Endothelial cell of umbilical vein (primary cell): ENCODE measurements at regions not wholly inside any gene's neighbourhood (a gene's known extent, or its start where the extent isn't known, plus 50 kb on each side); places are given as distances from the start of the nearest gene placed in this dataset.

Experiments used
- BruUV-seq: library from RNA; stranded (reverse); fragments of 400-500 nt; replicated peaks from 2 replicates; lab custom pipeline; 2021; lab: Mats Ljungman, UMichigan
- CTCF ChIA-PET: fragments of 300-600, 350-600 bp; sonication (Branson Sonifier 250); formaldehyde crosslinking; loops from one replicate; lab custom pipeline; 2021; ENCODE audit warnings: antibody characterized with exemption, inconsistent platforms; lab: Charles Lee
- POLR2A ChIA-PET: fragments of 300-600, 350-600 bp; sonication (Branson Sonifier 250); formaldehyde crosslinking; loops from one replicate; lab custom pipeline; 2021; ENCODE audit warnings: antibody characterized with exemption, inconsistent platforms; lab: Charles Lee
- DNase-seq: peaks from one replicate; pipeline ENCODE4 v3.0.0-alpha.2; 2011; ENCODE audit warnings: low read depth, low spot score
- FAIRE-seq: peaks from 2 replicates; lab custom pipeline; 2011; peaks lifted over from hg19 to GRCh38; lab: Jason Lieb, UNC
- H2AFZ ChIP-seq: 2 replicates; pipeline ENCODE4 v1.6.0; 2012; ENCODE audit warnings: low read depth, low read length, control low read depth, inconsistent platforms
- H3K27ac ChIP-seq: 2 replicates; pipeline ENCODE4 v1.5.1; 2011; ENCODE audit warnings: low read depth, mild to moderate bottlenecking, control low read depth, low read length, moderate library complexity; ENCODE audit not compliant: insufficient read depth
- H3K27me3 ChIP-seq, 2 experiments: 2 replicates each; pipeline versions ENCODE4 v1.6.0 to v1.6.1; 2011; ENCODE audit warnings: low read length in 2 of 2, mixed read lengths in 1 of 2; ENCODE audit not compliant: control insufficient read depth in 2 of 2, insufficient read depth in 2 of 2
- H3K36me3 ChIP-seq, 2 experiments: 2 replicates in 1 of 2; 3 replicates in 1 of 2; pipeline ENCODE4 v1.5.1; 2011; ENCODE audit warnings: low read length in 2 of 2, mild to moderate bottlenecking in 1 of 2, moderate library complexity in 1 of 2; ENCODE audit not compliant: control insufficient read depth in 2 of 2, insufficient read depth in 2 of 2; ENCODE audit errors: extremely low read depth in 1 of 2
- H3K4me1 ChIP-seq: 3 replicates; pipeline ENCODE4 v1.5.1; 2011; ENCODE audit warnings: mild to moderate bottlenecking, low read length; ENCODE audit not compliant: control insufficient read depth, insufficient read depth; ENCODE audit errors: extremely low read depth
- H3K4me2 ChIP-seq: 2 replicates; pipeline ENCODE4 v1.6.1; 2011; ENCODE audit warnings: low read length, control low read depth, mixed read lengths; ENCODE audit not compliant: insufficient read depth
- H3K4me3 ChIP-seq, 3 experiments: fragments of 200-600 bp in 1 of 3; sonication (generic), shearing (Covaris generic) in 1 of 3; replicated peaks in 1 of 3; 2 replicates each; pipeline ENCODE4 v1.5.1; 2011 to 2016; ENCODE audit warnings: control low read depth in 3 of 3, low read length in 3 of 3, mild to moderate bottlenecking in 2 of 3, inconsistent platforms in 1 of 3, low read depth in 1 of 3, moderate library complexity in 1 of 3; ENCODE audit not compliant: insufficient read depth in 1 of 3
- H3K79me2 ChIP-seq: 2 replicates; pipeline ENCODE4 v1.6.0; 2012; ENCODE audit warnings: low read length, inconsistent platforms; ENCODE audit not compliant: control insufficient read depth, insufficient read depth
- H3K9ac ChIP-seq: replicated peaks from 2 replicates; pipeline ENCODE3; 2011; ENCODE audit warnings: low read length, control low read depth; ENCODE audit not compliant: insufficient read depth; ENCODE audit errors: extremely low read depth
- H3K9me1 ChIP-seq: replicated peaks from 3 replicates; pipeline ENCODE4 v1.6.0; 2011; ENCODE audit warnings: mild to moderate bottlenecking, low read length; ENCODE audit not compliant: control insufficient read depth, insufficient read depth; ENCODE audit errors: extremely low read depth
- H3K9me3 ChIP-seq: replicated peaks from 2 replicates; pipeline ENCODE4 v1.5.1; 2012; ENCODE audit warnings: low read length, inconsistent platforms; ENCODE audit not compliant: control insufficient read depth, insufficient read depth
- H4K20me1 ChIP-seq: replicated peaks from 2 replicates; pipeline ENCODE3; 2011; ENCODE audit warnings: mild to moderate bottlenecking, low read length; ENCODE audit not compliant: control insufficient read depth, insufficient read depth; ENCODE audit errors: extremely low read depth
- CTCF ChIP-seq, 2 donors: IDR thresholded peaks; 1 replicate in 1 of 2; 2 replicates in 1 of 2; pipeline ENCODE4 v1.5.1; 2011; ENCODE audit warnings: low read length in 2 of 2, mild to moderate bottlenecking in 2 of 2, moderate library complexity in 2 of 2, control low read depth in 1 of 2, inconsistent platforms in 1 of 2, low read depth in 1 of 2; ENCODE audit not compliant: insufficient read depth in 1 of 2; ENCODE audit errors: extremely low read depth in 1 of 2
- FOS ChIP-seq: IDR thresholded peaks from 2 replicates; pipeline ENCODE4 v1.6.1; 2011; ENCODE audit warnings: mild to moderate bottlenecking, low read length, moderate library complexity, borderline replicate concordance; ENCODE audit not compliant: insufficient read depth
- GATA2 ChIP-seq: IDR thresholded peaks from 2 replicates; pipeline ENCODE4 v1.7.0; 2011; ENCODE audit warnings: low read depth, mild to moderate bottlenecking, moderate library complexity, mixed read lengths, low read length; ENCODE audit not compliant: insufficient read length, insufficient read depth
- JUN ChIP-seq: IDR thresholded peaks from 2 replicates; pipeline ENCODE4 v1.6.1; 2011; ENCODE audit warnings: borderline replicate concordance, low read depth; ENCODE audit not compliant: insufficient read length, insufficient read depth
- MAX ChIP-seq: IDR thresholded peaks from 2 replicates; pipeline ENCODE4 v1.6.1; 2011; ENCODE audit not compliant: insufficient read depth, insufficient read length
- POLR2A ChIP-seq: IDR thresholded peaks from 2 replicates; pipeline ENCODE4 v1.6.1; 2012; ENCODE audit warnings: low read depth, mild to moderate bottlenecking, control low read depth, low read length
- POLR2AphosphoS5 ChIP-seq: IDR thresholded peaks from 2 replicates; pipeline ENCODE4 v1.6.1; 2012; ENCODE audit warnings: low read depth, mild to moderate bottlenecking, control low read depth, low read length, moderate library complexity; ENCODE audit not compliant: insufficient read depth
- dilution Hi-C: fragments of 300-500 bp; cut with MboI; formaldehyde crosslinking; loops from one replicate; pipeline ENCODE4 v1.15.0; 2019; ENCODE audit warnings: low sequenced_read_pairs; ENCODE audit not compliant: extremely low pct_ligation_motif_present
- intact Hi-C: fragments of 100-400 bp; cut with micrococcal nuclease; formaldehyde crosslinking; loops from one replicate; pipeline ENCODE4 v1.10.0; 2022

GRCh38 chr10:78414380-78414779, 380.7 kb downstream of the RPS24 start:
- H3K9me3 ChIP-seq: no peaks in the 10 kb centered on the region
- H3K79me2 ChIP-seq: no peaks in the 10 kb centered on the region
- no peak for FAIRE-seq
- intact Hi-C loops (no loop called here), dilution Hi-C loops (no loop called here)
- TF ChIP-seq POLR2AphosphoS5 (no peak), FOS (no peak), CTCF (IDR thresholded peaks at IDR 0.05; ENCODE audit: extremely low read depth in 1 of 2, insufficient read depth in 1 of 2, low read depth in 1 of 2, low read length in 2 of 2) (no peak), MAX (no peak), GATA2 (no peak), POLR2A (no peak), JUN (no peak)
- H3K36me3 ChIP-seq: no peaks in the 10 kb centered on the region
- BruUV-seq: no TSS peak
- ChIA-PET CTCF (interaction anchor here (1.5 kb wide), 1 partner anchor 12 kb away, joined by 4 read pairs; no protein-coding TSS in a partner anchor), POLR2A (no interaction called here)
- no peaks in the 10 kb centered on the region for H3K27me3 ChIP-seq
- no peak overlapping the region for H3K27ac ChIP-seq
- no peak for DNase-seq
- H4K20me1 ChIP-seq: no peaks in the 10 kb centered on the region
- H3K4me3 ChIP-seq: no peak overlapping the region
- no peak overlapping the region for H3K9ac ChIP-seq
- H3K4me1 ChIP-seq: peaks cover 8% of the 10 kb centered on the region
- no peak overlapping the region for H2AFZ ChIP-seq
- no peaks in the 10 kb centered on the region for H3K9me1 ChIP-seq
- no peak overlapping the region for H3K4me2 ChIP-seq
